Neural progenitor cell (in vitro differentiated cells): ENCODE measurements at regions not wholly inside any gene's neighbourhood (a gene's known extent, or its start where the extent isn't known, plus 50 kb on each side); places are given as distances from the start of the nearest gene placed in this dataset.

Experiments
- EZH2 ChIP-seq: fragments of 200-600 bp; sonication (generic); IDR thresholded peaks from 2 replicates; pipeline ENCODE4 v1.6.1; 2017; ENCODE audit warnings: antibody characterized with exemption, mild to moderate bottlenecking, moderate library complexity
- TF ChIP-seq, protein P1 (sequence below): fragments of 200-600 bp; sonication (generic); IDR thresholded peaks from 2 replicates; pipeline ENCODE4 v1.5.1; 2017; ENCODE audit warnings: antibody characterized with exemption, mild to moderate bottlenecking

DNA sequence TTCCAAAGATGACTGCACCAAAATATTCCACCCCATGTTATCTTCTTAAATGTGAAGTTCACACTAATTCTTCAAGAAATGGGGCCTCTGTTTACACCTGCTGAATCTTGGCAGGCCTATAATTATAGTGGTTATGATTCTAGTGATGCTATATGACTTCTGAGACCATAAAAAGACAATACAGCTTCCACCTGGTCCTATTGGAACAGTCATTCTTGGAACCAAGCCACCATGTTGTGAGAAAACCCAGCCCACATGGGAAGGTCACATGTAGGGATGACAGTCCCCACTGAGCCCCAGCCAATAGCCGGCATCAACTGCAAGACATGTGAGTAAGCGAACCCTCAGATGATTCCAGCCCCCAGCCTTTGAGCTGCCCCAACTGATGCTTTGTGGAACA, 587.5 kb downstream of the MID1IP1 start:
- TF ChIP-seq, protein P1, sequence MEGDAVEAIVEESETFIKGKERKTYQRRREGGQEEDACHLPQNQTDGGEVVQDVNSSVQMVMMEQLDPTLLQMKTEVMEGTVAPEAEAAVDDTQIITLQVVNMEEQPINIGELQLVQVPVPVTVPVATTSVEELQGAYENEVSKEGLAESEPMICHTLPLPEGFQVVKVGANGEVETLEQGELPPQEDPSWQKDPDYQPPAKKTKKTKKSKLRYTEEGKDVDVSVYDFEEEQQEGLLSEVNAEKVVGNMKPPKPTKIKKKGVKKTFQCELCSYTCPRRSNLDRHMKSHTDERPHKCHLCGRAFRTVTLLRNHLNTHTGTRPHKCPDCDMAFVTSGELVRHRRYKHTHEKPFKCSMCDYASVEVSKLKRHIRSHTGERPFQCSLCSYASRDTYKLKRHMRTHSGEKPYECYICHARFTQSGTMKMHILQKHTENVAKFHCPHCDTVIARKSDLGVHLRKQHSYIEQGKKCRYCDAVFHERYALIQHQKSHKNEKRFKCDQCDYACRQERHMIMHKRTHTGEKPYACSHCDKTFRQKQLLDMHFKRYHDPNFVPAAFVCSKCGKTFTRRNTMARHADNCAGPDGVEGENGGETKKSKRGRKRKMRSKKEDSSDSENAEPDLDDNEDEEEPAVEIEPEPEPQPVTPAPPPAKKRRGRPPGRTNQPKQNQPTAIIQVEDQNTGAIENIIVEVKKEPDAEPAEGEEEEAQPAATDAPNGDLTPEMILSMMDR = no peak
- TF ChIP-seq EZH2 = no peak
